HG03520 (cell line): ENCODE measurements at regions not wholly inside any gene's neighbourhood (a gene's known extent, or its start where the extent isn't known, plus 50 kb on each side); places are given as distances from the start of the nearest gene placed in this dataset.

Experiments used
- ATAC-seq: cut with Tn5 transposase; IDR thresholded peaks from one replicate; pipeline ENCODE4 v1.9.1; 2021; ENCODE audit warnings: mild to moderate bottlenecking, moderate library complexity; ENCODE audit not compliant: unreplicated experiment

DNA sequence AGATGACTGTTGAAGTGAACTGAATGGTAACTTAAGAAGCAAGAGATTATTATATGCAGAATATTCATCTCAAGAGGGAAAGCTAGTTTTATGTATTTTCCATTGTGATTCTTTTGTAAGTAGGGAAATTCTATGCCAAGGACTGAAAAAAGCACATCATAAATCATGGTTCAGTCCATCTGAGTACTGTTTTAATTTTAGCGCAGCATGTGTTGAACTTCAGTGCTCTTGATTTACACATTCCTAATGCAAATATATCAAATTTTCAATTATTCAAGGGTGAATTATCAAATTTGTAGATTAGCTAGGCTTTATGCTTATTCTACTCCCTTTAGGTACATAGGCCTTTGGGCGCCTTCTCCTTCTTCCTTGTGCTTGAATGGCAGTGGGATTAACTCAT, 50.3 kb upstream of the TCF12 start:
- no peak for ATAC-seq

DNA sequence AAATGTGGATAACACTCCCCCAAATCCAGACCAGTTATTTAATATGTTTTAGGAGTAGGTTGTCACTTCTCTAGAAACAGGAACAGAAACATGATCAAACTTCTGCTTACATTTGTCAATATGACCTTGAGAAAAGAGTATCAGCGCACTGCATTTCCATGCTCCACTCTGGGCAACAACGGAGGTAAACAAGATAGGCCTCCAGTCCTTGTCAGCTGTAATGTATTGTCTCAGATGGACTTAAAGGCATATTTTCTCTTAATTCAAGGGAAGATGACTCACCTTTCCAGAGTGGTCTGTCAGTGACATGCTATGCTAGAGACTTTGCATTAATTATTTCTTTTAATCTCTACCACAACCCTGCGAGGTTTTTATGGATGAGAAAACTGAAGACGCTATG, 51.6 kb upstream of the TCF12 start:
- no peak for ATAC-seq

- ATAC-seq: no peak
These were observed 60.6 kb upstream of the TCF12 start for GRCh38 chr15:56857828-56858227.

DNA sequence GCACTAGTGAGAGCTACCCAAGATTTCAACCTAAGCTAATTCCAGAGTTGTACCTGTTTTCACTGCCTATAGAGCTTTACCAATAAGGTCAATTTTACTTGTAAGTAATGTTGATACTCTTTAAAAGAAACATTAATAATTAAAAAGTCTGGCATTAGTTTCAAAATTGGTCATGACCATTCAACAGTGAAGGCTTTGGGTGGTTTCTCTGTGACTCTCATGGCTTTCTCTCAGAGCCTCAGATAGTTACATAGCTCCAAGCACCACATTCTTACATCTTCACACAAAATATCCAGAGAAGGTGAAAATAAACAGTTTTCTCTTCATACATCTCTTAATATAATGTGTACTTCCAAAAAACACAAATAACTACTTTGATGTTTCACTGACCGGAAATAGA, 61.5 kb upstream of the TCF12 start:
- no peak for ATAC-seq

- no peak for ATAC-seq
These were observed 73.6 kb upstream of the TCF12 start for GRCh38 chr15:56844892-56845291.

DNA sequence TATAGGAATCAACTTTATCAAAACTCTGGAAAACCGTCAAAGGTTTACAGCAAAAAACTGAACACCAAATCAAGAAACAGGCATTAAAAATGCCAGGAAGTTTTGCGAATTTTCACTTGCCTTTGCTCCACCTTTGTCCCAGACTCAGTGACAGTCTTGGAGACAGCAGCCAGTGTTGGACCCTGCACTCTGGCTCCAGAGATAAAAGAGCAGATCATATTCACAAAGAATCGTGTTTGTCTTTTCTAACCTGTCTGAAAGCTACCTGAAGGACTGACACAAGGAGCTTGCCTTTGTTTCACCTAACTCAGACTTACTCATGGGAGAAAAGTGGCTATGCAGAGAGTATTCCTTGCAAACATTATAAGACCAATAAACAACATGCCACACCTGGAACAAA, 74.0 kb upstream of the TCF12 start:
- no peak for ATAC-seq

- ATAC-seq: no peak
These were observed 78.8 kb upstream of the TCF12 start for GRCh38 chr15:56839641-56840040.

DNA sequence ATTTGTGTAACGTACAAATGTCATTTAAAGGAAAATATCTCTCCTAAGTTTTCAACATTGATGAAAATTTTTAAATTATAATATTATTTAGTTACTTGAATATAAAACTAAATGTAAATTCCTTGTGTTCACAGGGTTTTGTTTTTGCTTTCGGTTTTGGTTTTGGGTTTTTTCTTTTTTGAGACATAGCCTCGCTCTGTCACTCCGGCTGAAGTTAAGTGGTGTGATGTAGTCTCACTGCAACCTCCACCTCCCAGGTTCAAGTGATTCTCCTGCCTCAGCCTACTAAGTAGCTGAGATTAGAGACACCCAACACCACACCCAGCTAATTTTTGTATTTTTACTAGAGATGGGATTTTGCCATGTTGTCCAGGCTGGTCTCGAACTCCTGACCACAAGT, 79.3 kb upstream of the TCF12 start:
- no peak for ATAC-seq

DNA sequence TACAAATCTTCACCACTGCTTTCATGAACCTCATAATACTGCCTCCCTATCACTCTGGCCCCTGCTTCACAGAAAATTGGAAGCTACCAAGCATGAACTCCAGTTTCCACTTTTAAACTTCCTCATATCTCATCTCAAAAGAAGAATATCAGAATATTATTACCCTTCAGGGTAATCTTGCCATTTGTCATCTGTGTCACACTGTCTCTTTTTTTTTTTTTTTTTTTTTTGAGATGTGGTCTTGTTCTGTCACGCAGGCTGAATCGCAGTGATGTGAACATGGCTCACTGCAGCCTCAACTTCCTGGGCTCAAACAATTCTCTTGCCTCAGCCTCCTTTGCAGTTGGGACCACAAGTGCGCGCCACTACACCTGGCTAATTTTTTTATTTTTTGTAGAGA, 80.4 kb upstream of the TCF12 start:
- ATAC-seq: no peak

- ATAC-seq: no peak
These were observed 81.2 kb upstream of the TCF12 start for GRCh38 chr15:56837273-56837672.

DNA sequence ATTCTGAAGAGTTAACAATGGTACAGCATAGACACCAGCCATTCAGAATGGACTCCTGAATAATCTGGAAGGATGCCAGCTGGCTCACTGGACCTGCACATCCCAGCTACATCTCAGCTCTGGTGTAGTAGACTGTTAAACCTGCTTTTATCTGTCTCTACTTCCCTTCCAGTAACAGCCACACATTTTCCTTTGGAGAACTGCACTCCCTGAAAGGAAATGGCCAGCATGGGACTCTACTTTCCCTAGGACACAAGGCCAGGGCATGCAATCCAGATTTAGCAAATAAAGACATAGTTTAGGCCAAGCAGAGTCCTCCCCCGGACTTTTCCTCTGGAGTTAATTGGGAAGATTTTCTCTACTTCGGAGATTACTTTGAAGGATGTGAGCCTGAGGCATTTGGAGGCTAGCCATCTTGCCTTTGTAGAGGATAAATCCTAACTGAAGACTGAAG, 82.7 kb upstream of the TCF12 start:
- ATAC-seq: no peak

GRCh38 chr15:56832125-56832524, 86.3 kb upstream of the TCF12 start:
- no peak for ATAC-seq

GRCh38 chr15:56831467-56832005, 86.9 kb upstream of the TCF12 start:
- ATAC-seq: no peak

DNA sequence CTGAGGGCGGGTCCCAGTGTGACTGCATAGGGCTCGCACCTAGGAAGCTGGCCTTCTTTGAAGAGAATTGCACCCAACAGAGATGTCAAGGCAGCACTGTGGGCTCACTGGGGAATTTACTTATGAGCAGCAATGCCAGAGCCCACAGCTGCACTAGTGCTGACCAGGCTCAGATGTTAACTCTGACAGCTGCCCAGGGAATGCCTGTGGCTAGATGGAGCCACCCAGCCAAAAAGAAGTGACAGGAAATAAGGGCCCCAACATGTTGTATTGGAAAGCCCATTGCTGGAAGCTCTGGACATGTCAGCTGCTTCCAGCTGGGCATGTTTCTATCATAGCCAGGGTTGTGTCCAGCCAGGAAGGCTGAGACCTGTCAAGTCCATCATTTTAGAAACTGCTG, 90.9 kb upstream of the ZNF280D start:
- ATAC-seq: no peak

DNA sequence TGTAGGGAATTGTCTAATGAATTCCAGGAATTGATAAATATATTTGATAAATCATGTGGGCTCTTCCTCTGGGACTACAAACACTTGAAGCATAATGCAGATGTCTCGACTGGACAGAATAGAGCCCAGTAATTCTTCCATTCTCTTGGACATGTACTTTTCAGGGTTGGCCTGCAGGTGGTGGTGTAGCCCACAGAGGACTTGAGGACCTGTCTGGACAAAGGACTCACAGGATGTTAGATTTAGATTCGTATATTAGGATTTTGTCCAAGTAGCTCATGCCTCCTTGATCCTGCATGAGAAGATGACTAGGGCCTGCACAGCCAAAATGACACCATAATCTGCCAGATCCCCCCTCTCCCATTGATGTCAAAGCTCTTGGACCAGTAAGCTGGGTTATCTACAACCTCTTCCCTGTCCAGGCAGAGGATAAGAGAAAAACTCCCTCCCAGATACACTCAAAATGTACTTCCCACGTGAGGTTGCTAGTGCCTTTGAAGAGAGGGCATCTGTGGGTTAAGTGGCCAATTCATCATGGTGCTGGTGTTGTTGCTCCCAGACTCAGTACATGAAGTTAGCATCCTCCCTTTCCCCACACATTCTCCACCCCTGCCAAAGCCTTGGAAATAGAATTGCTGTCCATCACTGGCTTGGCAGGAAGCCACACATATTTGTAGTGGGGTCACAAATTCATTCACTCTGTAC, 88.6 kb upstream of the ZNF280D start:
- ATAC-seq: no peak

DNA sequence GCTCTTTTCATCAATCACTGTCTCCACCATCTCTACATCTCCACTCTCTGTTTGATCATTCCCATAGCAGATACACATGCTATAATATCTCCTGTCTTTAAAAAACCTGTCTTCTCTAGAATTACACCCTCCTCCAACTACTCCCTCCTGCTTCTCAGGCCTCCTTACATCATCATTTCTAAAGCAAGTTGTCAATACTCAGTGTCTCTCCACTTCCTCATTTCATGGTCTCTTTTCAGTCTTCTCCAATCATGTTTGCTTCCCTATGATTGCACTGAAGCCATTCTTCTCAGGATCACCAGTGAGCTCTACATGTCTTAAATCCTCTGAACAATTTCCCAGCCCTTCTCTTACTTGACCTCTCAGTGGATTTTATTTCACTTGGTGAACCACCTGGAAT, 87.0 kb upstream of the ZNF280D start:
- no peak for ATAC-seq

DNA sequence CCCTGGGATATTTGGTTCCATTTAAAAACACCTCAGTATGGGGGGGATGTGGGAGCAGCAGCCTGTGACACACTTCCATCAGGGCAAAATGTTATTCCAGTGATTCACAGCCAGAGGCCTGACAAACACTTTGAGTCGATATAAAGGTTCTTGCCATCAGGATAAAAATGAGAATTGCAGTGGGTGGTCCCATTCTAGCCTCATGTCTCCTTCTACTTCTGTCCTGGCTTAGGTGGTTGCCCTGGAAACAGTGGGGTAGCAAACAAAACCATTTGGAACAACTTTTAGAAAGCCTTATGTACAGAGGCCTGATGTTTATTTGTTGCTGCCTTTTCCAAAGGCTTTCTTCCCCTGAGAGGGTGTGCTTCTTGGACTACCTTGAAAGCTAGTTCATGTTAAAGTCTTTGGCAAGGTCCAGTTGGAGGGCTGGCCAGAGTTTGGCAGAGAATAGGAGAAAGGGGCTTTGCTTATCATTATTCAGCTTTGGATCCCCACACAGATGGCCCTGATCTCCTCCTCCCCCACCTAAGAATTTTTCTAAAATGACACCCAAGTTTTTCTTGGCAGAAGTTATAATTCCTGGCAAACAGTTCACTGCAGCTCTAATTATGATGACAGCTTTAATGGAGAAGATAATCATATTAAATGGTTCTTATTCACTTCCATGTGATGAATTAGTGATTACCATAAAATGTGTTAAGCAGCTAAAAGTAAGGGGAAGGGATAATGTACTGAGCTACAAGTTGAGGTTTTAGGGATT, 84.2 kb upstream of the ZNF280D start:
- ATAC-seq: no peak

DNA sequence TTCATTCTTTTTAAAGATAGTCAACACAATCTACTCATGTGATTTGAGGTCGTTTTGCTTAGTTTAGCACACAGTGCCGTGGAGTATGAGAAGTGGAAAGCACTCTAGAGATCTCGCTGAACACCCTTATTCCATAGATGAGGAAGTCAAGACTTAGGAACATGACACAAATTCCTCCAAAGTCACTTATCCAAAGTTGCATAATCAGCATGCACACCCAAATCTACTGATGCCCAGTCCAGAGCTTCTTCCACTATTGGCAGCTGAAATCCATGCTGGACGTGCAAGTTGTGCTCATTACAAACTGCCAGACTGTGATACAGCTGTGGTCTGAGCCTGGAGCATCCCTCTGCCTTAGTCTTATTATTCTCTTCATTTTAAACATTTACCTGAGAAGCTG, 83.5 kb upstream of the ZNF280D start:
- ATAC-seq: no peak

- no peak for ATAC-seq
These were observed 81.9 kb upstream of the ZNF280D start for GRCh38 chr15:56815247-56815646.

DNA sequence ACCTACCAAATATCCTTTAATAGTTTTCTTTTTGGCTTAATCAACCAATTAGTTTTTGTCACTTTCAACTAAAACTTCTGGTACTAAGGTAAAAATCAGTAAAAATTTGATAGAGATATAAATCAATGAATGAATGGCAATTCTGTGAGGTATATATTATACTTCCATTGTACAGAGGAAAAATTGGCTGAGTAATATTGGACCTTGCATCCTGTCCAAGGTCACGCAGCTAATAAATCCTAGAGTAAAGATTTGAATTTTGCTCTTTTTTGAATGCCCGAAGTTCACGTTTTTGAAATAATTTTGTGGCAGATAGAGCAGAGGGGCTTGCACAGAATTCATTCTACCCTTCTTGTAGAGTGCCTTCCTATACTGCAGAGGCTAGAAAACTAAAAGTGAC, 81.1 kb upstream of the ZNF280D start:
- no peak for ATAC-seq

- no peak for ATAC-seq
These were observed 80.7 kb upstream of the ZNF280D start for GRCh38 chr15:56813995-56814394.

GRCh38 chr15:56812961-56813360, 79.7 kb upstream of the ZNF280D start:
- ATAC-seq: no peak
